ENCODE measurements at regions not wholly inside any gene's neighbourhood (a gene's known extent, or its start where the extent isn't known, plus 50 kb on each side); places are given as distances from the start of the nearest gene placed in this dataset.

GRCh38 chr4:162727766-162728165 is 438.9 kb downstream of the NAF1 start:
- no peaks in the 10 kb centered on the region for H3K27me3 ChIP-seq (ENCODE audit: control insufficient read depth, insufficient read depth, low read length)
- H3K9ac ChIP-seq, result no peak overlapping the region
- H2AFZ ChIP-seq, result no peak overlapping the region
- H3K4me1 ChIP-seq, result no peaks in the 10 kb centered on the region
- H3K27ac ChIP-seq, result no peak overlapping the region
- H3K9me3 ChIP-seq (ENCODE audit: control insufficient read depth, low read length), result no peaks in the 10 kb centered on the region
- no peaks in the 10 kb centered on the region for H3K36me3 ChIP-seq (ENCODE audit: control insufficient read depth, insufficient read depth, low read length)
- TF ChIP-seq CTCF (IDR thresholded peaks at IDR 0.05), result no peak
- H3K79me2 ChIP-seq, result no peaks in the 10 kb centered on the region
- H3K4me2 ChIP-seq (ENCODE audit: low read length), result no peak overlapping the region
- no peak overlapping the region for H3K4me3 ChIP-seq (ENCODE audit: low read depth, low read length)

- H3K9ac ChIP-seq, result no peak overlapping the region
- H3K27ac ChIP-seq, result no peak overlapping the region
- H3K9me3 ChIP-seq (ENCODE audit: control insufficient read depth, low read length), result no peaks in the 10 kb centered on the region
- H3K36me3 ChIP-seq (ENCODE audit: control insufficient read depth, insufficient read depth, low read length), result no peaks in the 10 kb centered on the region
- no peak for TF ChIP-seq CTCF (IDR thresholded peaks at IDR 0.05)
- H3K4me3 ChIP-seq (ENCODE audit: low read depth, low read length), result no peak overlapping the region
- no peaks in the 10 kb centered on the region for H3K27me3 ChIP-seq (ENCODE audit: control insufficient read depth, insufficient read depth, low read length)
- H3K79me2 ChIP-seq, result no peaks in the 10 kb centered on the region
- H3K4me2 ChIP-seq (ENCODE audit: low read length), result no peak overlapping the region
- no peaks in the 10 kb centered on the region for H3K4me1 ChIP-seq
- H2AFZ ChIP-seq, result no peak overlapping the region
Observed at GRCh38 chr4:162727232-162727631, 439.5 kb downstream of the NAF1 start.

- no peak for TF ChIP-seq CTCF (IDR thresholded peaks at IDR 0.05)
- no peaks in the 10 kb centered on the region for H3K27me3 ChIP-seq (ENCODE audit: control insufficient read depth, insufficient read depth, low read length)
- H2AFZ ChIP-seq, result no peak overlapping the region
- no peak overlapping the region for H3K4me3 ChIP-seq (ENCODE audit: low read depth, low read length)
- H3K9ac ChIP-seq, result no peak overlapping the region
- H3K4me1 ChIP-seq, result no peaks in the 10 kb centered on the region
- no peak overlapping the region for H3K27ac ChIP-seq
- no peaks in the 10 kb centered on the region for H3K79me2 ChIP-seq
- H3K9me3 ChIP-seq (ENCODE audit: control insufficient read depth, low read length), result no peaks in the 10 kb centered on the region
- H3K4me2 ChIP-seq (ENCODE audit: low read length), result no peak overlapping the region
- no peaks in the 10 kb centered on the region for H3K36me3 ChIP-seq (ENCODE audit: control insufficient read depth, insufficient read depth, low read length)
Observed at GRCh38 chr4:162715401-162715800, 451.3 kb downstream of the NAF1 start.

- H3K9ac ChIP-seq, result no peak overlapping the region
- H3K4me1 ChIP-seq, result no peaks in the 10 kb centered on the region
- H3K27me3 ChIP-seq (ENCODE audit: control insufficient read depth, insufficient read depth, low read length), result no peaks in the 10 kb centered on the region
- H3K27ac ChIP-seq, result no peak overlapping the region
- H3K9me3 ChIP-seq (ENCODE audit: control insufficient read depth, low read length), result no peaks in the 10 kb centered on the region
- H3K4me2 ChIP-seq (ENCODE audit: low read length), result no peak overlapping the region
- no peak overlapping the region for H2AFZ ChIP-seq
- H3K79me2 ChIP-seq, result no peaks in the 10 kb centered on the region
- no peaks in the 10 kb centered on the region for H3K36me3 ChIP-seq (ENCODE audit: control insufficient read depth, insufficient read depth, low read length)
- TF ChIP-seq CTCF (IDR thresholded peaks at IDR 0.05), result no peak
- no peak overlapping the region for H3K4me3 ChIP-seq (ENCODE audit: low read depth, low read length)
Observed at GRCh38 chr4:162707962-162708361, 458.7 kb downstream of the NAF1 start.

GRCh38 chr4:162706632-162707031 is 460.1 kb downstream of the NAF1 start:
- no peak overlapping the region for H3K27ac ChIP-seq
- no peak overlapping the region for H2AFZ ChIP-seq
- H3K27me3 ChIP-seq (ENCODE audit: control insufficient read depth, insufficient read depth, low read length), result no peaks in the 10 kb centered on the region
- H3K9me3 ChIP-seq (ENCODE audit: control insufficient read depth, low read length), result no peaks in the 10 kb centered on the region
- H3K4me1 ChIP-seq, result no peaks in the 10 kb centered on the region
- H3K36me3 ChIP-seq (ENCODE audit: control insufficient read depth, insufficient read depth, low read length), result no peaks in the 10 kb centered on the region
- no peak overlapping the region for H3K4me2 ChIP-seq (ENCODE audit: low read length)
- H3K4me3 ChIP-seq (ENCODE audit: low read depth, low read length), result no peak overlapping the region
- no peak for TF ChIP-seq CTCF (IDR thresholded peaks at IDR 0.05)
- no peak overlapping the region for H3K9ac ChIP-seq
- H3K79me2 ChIP-seq, result no peaks in the 10 kb centered on the region

Data from parathyroid adenoma (tissue), 2 donors.